Hepatocyte (in vitro differentiated cells): ENCODE measurements at regions not wholly inside any gene's neighbourhood (a gene's known extent, or its start where the extent isn't known, plus 50 kb on each side); places are given as distances from the start of the nearest gene placed in this dataset.
A peak's percentile ranks its signal among the peaks of the same experiment; 100 is the strongest.

Experiments used
- DNase-seq: peaks from one replicate; pipeline ENCODE4 v3.0.0-alpha.2; 2016; ENCODE audit warnings: low spot score
- H2AFZ ChIP-seq: fragments of 200-600 bp; sonication (generic); 2 replicates; pipeline ENCODE4 v1.6.0; 2016; ENCODE audit warnings: antibody characterized with exemption, mild to moderate bottlenecking
- H3K27ac ChIP-seq: fragments of 200-600 bp; sonication (generic); 2 replicates; pipeline ENCODE4 v1.5.1; 2016; ENCODE audit warnings: mild to moderate bottlenecking
- H3K27me3 ChIP-seq: fragments of 200-600 bp; sonication (generic); 2 replicates; pipeline ENCODE4 v1.6.1; 2016
- H3K36me3 ChIP-seq: fragments of 200-600 bp; sonication (generic); replicated peaks from 2 replicates; pipeline ENCODE4 v1.5.1; 2016; ENCODE audit warnings: low read depth; ENCODE audit not compliant: insufficient read depth
- H3K4me1 ChIP-seq: fragments of 200-600 bp; sonication (generic); 2 replicates; pipeline ENCODE4 v1.5.1; 2016; ENCODE audit warnings: mild to moderate bottlenecking, moderate library complexity; ENCODE audit not compliant: insufficient read depth
- H3K4me2 ChIP-seq: fragments of 200-600 bp; sonication (generic); 2 replicates; pipeline ENCODE4 v1.6.0; 2016
- H3K4me3 ChIP-seq: fragments of 200-600 bp; sonication (generic); 2 replicates; pipeline ENCODE4 v1.5.1; 2016; ENCODE audit warnings: mild to moderate bottlenecking
- H3K79me2 ChIP-seq: fragments of 200-600 bp; sonication (generic); 2 replicates; pipeline ENCODE4 v1.6.0; 2017; ENCODE audit warnings: mild to moderate bottlenecking
- H3K9me2 ChIP-seq: fragments of 200-600 bp; sonication (generic); replicated peaks from 2 replicates; pipeline ENCODE4 v1.6.0; 2017; ENCODE audit warnings: mild to moderate bottlenecking; ENCODE audit not compliant: insufficient read depth
- H3K9me3 ChIP-seq: fragments of 200-600 bp; sonication (generic); 2 replicates; pipeline ENCODE4 v1.5.1; 2016; ENCODE audit warnings: low read depth, mild to moderate bottlenecking
- H4K20me1 ChIP-seq: fragments of 200-600 bp; sonication (generic); 2 replicates; pipeline ENCODE4 v1.6.0; 2016; ENCODE audit warnings: mild to moderate bottlenecking; ENCODE audit not compliant: insufficient read depth, poor library complexity, severe bottlenecking
- EZH2 ChIP-seq: fragments of 200-600 bp; sonication (generic); IDR thresholded peaks from 2 replicates; pipeline ENCODE4 v1.6.1; 2016; ENCODE audit warnings: antibody characterized with exemption, mild to moderate bottlenecking, borderline replicate concordance
- EZH2phosphoT487 ChIP-seq: fragments of 200-600 bp; sonication (generic); IDR thresholded peaks from one replicate; pipeline ENCODE4 v1.6.1; 2018; ENCODE audit warnings: antibody characterized with exemption, mild to moderate bottlenecking, low read depth, moderate library complexity; ENCODE audit not compliant: unreplicated experiment, severe bottlenecking
- WGBS: methylation state at CpG from one replicate; pipeline ENCODE4 v1.1.6; 2016; ENCODE audit warnings: low lambda C conversion rate; ENCODE audit errors: missing lambda C conversion rate; 5-methylcytosine and 5-hydroxymethylcytosine counted together
- TF ChIP-seq, protein P1 (sequence below): fragments of 200-600 bp; sonication (generic); IDR thresholded peaks from 2 replicates; pipeline ENCODE4 v1.5.1; 2016; ENCODE audit warnings: antibody characterized with exemption, mild to moderate bottlenecking; ENCODE audit not compliant: poor library complexity

DNA sequence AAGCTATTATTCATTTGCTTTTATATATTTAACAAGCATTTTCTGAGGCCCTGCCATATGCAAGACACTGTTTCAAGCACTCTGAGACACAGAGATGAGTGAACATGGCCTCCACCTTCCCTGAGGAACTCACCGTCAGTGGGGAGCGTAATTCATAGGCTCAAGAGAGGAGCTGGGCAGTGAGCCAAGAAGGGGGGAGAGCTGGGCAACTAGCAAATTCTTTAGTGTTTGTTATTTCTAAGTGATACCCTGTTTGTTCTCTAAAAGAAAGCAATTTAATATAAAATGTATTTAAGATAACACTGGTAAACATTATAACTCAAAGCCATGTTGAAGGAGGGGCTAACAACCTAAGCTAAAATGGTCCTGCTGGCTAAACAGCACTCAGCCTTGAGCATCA is 119.2 kb upstream of the NGF start:
- Histone ChIP-seq H4K20me1 (no peaks in the 10 kb centered on the region), H3K4me1 (peaks cover 18% of the 10 kb centered on the region), H3K27ac (peak overlapping the region; percentile 11), H3K79me2 (no peaks in the 10 kb centered on the region), H3K4me2 (no peak overlapping the region), H3K9me3 (no peaks in the 10 kb centered on the region), H3K9me2 (no peaks in the 10 kb centered on the region), H3K4me3 (no peak overlapping the region), H3K36me3 (no peaks in the 10 kb centered on the region), H3K27me3 (no peaks in the 10 kb centered on the region), H2AFZ (no peak overlapping the region)
- no peak for TF ChIP-seq EZH2
- TF ChIP-seq EZH2phosphoT487, result no peak
- TF ChIP-seq, protein P1, sequence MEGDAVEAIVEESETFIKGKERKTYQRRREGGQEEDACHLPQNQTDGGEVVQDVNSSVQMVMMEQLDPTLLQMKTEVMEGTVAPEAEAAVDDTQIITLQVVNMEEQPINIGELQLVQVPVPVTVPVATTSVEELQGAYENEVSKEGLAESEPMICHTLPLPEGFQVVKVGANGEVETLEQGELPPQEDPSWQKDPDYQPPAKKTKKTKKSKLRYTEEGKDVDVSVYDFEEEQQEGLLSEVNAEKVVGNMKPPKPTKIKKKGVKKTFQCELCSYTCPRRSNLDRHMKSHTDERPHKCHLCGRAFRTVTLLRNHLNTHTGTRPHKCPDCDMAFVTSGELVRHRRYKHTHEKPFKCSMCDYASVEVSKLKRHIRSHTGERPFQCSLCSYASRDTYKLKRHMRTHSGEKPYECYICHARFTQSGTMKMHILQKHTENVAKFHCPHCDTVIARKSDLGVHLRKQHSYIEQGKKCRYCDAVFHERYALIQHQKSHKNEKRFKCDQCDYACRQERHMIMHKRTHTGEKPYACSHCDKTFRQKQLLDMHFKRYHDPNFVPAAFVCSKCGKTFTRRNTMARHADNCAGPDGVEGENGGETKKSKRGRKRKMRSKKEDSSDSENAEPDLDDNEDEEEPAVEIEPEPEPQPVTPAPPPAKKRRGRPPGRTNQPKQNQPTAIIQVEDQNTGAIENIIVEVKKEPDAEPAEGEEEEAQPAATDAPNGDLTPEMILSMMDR, result no peak
- DNase-seq, result no peak
- WGBS, result 56% methylated on average over 2 of the region's 2 CpGs

- H3K9me2 ChIP-seq, result no peaks in the 10 kb centered on the region
- no peaks in the 10 kb centered on the region for H3K9me3 ChIP-seq
- no peak overlapping the region for H3K4me3 ChIP-seq
- H3K27me3 ChIP-seq, result no peaks in the 10 kb centered on the region
- 85% methylated on average over 11 of the region's 11 CpGs for WGBS
- H3K4me1 ChIP-seq, result peaks cover 18% of the 10 kb centered on the region
- H3K36me3 ChIP-seq, result no peaks in the 10 kb centered on the region
- H4K20me1 ChIP-seq, result no peaks in the 10 kb centered on the region
- no peak overlapping the region for H2AFZ ChIP-seq
- no peak for DNase-seq
- H3K79me2 ChIP-seq, result no peaks in the 10 kb centered on the region
- H3K27ac ChIP-seq, result peak overlapping the region; percentile 11
- H3K4me2 ChIP-seq, result no peak overlapping the region
- TF ChIP-seq, protein P1, result no peak
- TF ChIP-seq EZH2 (no peak), EZH2phosphoT487 (no peak)
Measured at GRCh38 chr1:115456441-115456961, 118.5 kb upstream of the NGF start.

DNA sequence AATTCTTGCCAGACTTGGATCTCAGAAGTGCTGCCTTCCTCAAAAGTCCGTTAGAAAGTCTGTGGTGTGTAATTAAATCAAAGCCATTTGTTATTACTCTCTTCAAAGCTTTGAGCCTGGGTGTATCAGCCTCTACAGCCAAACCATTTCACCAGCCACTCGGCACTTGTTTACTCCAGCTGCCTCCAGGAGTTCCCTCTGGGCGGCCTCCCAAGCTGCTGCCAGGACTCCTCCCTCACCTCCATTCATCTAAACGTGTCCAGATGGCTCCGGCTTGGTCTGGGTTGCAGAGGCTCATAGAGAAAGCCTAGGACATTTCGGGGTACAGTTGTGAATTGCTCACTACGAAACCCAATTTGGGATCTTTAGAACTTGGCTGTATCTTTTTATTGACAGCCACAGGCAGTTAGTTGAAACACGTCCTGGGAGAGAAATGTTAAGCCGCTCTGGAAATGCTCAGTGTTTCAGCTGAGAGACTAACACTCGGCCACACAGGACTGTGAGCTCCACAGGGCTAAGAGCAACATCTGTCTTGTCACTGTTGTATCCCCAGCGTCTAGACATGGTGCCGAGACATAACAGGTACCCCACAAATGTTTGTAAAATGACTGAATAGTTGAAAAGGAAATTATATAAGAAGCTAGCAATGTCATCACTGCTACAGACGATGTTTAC is 116.9 kb upstream of the NGF start:
- Histone ChIP-seq H3K27me3 (no peaks in the 10 kb centered on the region), H3K4me2 (no peak overlapping the region)
- 58% methylated on average over 13 of the region's 13 CpGs for WGBS

More for the DNA sequence above, 116.9 kb upstream of the NGF start:
- Histone ChIP-seq H4K20me1 (no peaks in the 10 kb centered on the region), H3K27ac (peak overlapping the region; percentile 26), H3K9me2 (no peaks in the 10 kb centered on the region), H3K36me3 (no peaks in the 10 kb centered on the region), H3K4me1 (peaks cover 18% of the 10 kb centered on the region), H2AFZ (no peak overlapping the region), H3K9me3 (no peaks in the 10 kb centered on the region), H3K79me2 (no peaks in the 10 kb centered on the region), H3K4me3 (no peak overlapping the region)
- DNase-seq, result peak; percentile 51
- TF ChIP-seq, protein P1, result no peak
- no peak for TF ChIP-seq EZH2phosphoT487
- TF ChIP-seq EZH2, result no peak
